RWPE2 (cell line): ENCODE measurements at regions not wholly inside any gene's neighbourhood (a gene's known extent, or its start where the extent isn't known, plus 50 kb on each side); places are given as distances from the start of the nearest gene placed in this dataset.

ENCODE experiments used
- ATAC-seq: fragments of 200-7000 bp; cut with Tn5 transposase; 3 replicates; pipeline ENCODE4 v1.9.1; 2021; ENCODE audit warnings: low read depth
- DNase-seq: peaks from one replicate; pipeline ENCODE4 v3.0.0-alpha.2; 2020; ENCODE audit warnings: low spot score
- H3K27ac ChIP-seq: fragments of 450-650 bp; 2 replicates; pipeline ENCODE4 v1.5.1; 2017; ENCODE audit warnings: mild to moderate bottlenecking; ENCODE audit not compliant: poor library complexity, severe bottlenecking
- H3K27me3 ChIP-seq: fragments of 250-450 bp; sonication (Bioruptor Pico); 2 replicates; pipeline ENCODE4 v1.5.1; 2021; ENCODE audit warnings: mild to moderate bottlenecking, moderate library complexity; ENCODE audit not compliant: insufficient read depth, poor library complexity, severe bottlenecking
- H3K36me3 ChIP-seq: fragments of 250-450 bp; sonication (Bioruptor Pico); 2 replicates; pipeline ENCODE4 v1.5.1; 2020; ENCODE audit warnings: low read depth, mild to moderate bottlenecking, moderate library complexity
- H3K4me1 ChIP-seq: fragments of 250-450 bp; sonication (Bioruptor Pico); 2 replicates; pipeline ENCODE4 v1.5.1; 2021; ENCODE audit warnings: mild to moderate bottlenecking, moderate library complexity; ENCODE audit not compliant: insufficient read depth, poor library complexity, severe bottlenecking
- H3K4me3 ChIP-seq: fragments of 250-450 bp; sonication (Bioruptor Pico); 2 replicates; pipeline ENCODE4 v1.5.1; 2021; ENCODE audit warnings: mild to moderate bottlenecking, moderate library complexity; ENCODE audit not compliant: severe bottlenecking
- H3K9me3 ChIP-seq: fragments of 250-450 bp; sonication (Bioruptor Pico); 2 replicates; pipeline ENCODE4 v1.5.1; 2021; ENCODE audit warnings: mild to moderate bottlenecking, moderate library complexity; ENCODE audit not compliant: severe bottlenecking
- CTCF ChIP-seq: fragments of 450-650 bp; IDR thresholded peaks from one replicate; pipeline ENCODE4 v1.5.1; 2017; ENCODE audit warnings: mild to moderate bottlenecking, moderate library complexity; ENCODE audit not compliant: poor library complexity, severe bottlenecking

- Histone ChIP-seq H3K4me3 (no peak overlapping the region), H3K4me1 (no peaks in the 10 kb centered on the region), H3K9me3 (no peaks in the 10 kb centered on the region), H3K36me3 (no peaks in the 10 kb centered on the region), H3K27me3 (no peaks in the 10 kb centered on the region), H3K27ac (no peak overlapping the region)
- DNase-seq (no peak), ATAC-seq (0 out of 3 replicates have a peak, but pooled peaks have one; percentile 27)
- TF ChIP-seq CTCF, result no peak
These were observed 102.3 kb downstream of the NPTX2 start for GRCh38 chr7:98719396-98719795.

GRCh38 chr7:98722402-98722801 is 105.3 kb downstream of the NPTX2 start:
- TF ChIP-seq CTCF, result no peak
- Histone ChIP-seq H3K4me3 (no peak overlapping the region), H3K27ac (no peak overlapping the region), H3K9me3 (no peaks in the 10 kb centered on the region), H3K27me3 (no peaks in the 10 kb centered on the region), H3K36me3 (no peaks in the 10 kb centered on the region), H3K4me1 (no peaks in the 10 kb centered on the region)
- DNase-seq, result no peak
- ATAC-seq, result no peak

GRCh38 chr7:98724591-98724990 is 107.5 kb downstream of the NPTX2 start:
- TF ChIP-seq CTCF, result no peak
- DNase-seq (no peak), ATAC-seq (peak; percentile 19; the same call in 1 of the 3 replicates)
- H3K27ac ChIP-seq, result no peak overlapping the region
- H3K36me3 ChIP-seq, result no peaks in the 10 kb centered on the region
- H3K9me3 ChIP-seq, result no peaks in the 10 kb centered on the region
- no peak overlapping the region for H3K4me3 ChIP-seq
- H3K27me3 ChIP-seq, result no peaks in the 10 kb centered on the region
- no peaks in the 10 kb centered on the region for H3K4me1 ChIP-seq

GRCh38 chr7:98727146-98727709 is 110.1 kb downstream of the NPTX2 start:
- ATAC-seq (no peak), DNase-seq (no peak)
- Histone ChIP-seq H3K4me3 (no peak overlapping the region), H3K9me3 (no peaks in the 10 kb centered on the region), H3K27me3 (no peaks in the 10 kb centered on the region), H3K4me1 (no peaks in the 10 kb centered on the region), H3K27ac (no peak overlapping the region), H3K36me3 (no peaks in the 10 kb centered on the region)
- no peak for TF ChIP-seq CTCF

GRCh38 chr7:98728555-98728954 is 111.5 kb downstream of the NPTX2 start:
- no peaks in the 10 kb centered on the region for H3K4me1 ChIP-seq
- H3K9me3 ChIP-seq, result no peaks in the 10 kb centered on the region
- no peak overlapping the region for H3K4me3 ChIP-seq
- no peak for TF ChIP-seq CTCF
- no peak for ATAC-seq
- H3K27me3 ChIP-seq, result no peaks in the 10 kb centered on the region
- H3K36me3 ChIP-seq, result no peaks in the 10 kb centered on the region
- H3K27ac ChIP-seq, result no peak overlapping the region
- DNase-seq, result no peak
